Prostate gland (tissue), 2 donors: ENCODE measurements at regions not wholly inside any gene's neighbourhood (a gene's known extent, or its start where the extent isn't known, plus 50 kb on each side); places are given as distances from the start of the nearest gene placed in this dataset.

ENCODE experiments used
- CTCF ChIP-seq, 4 experiments: fragments of 200-600 bp in 2 of 4; fragments of 450-650 bp in 2 of 4; sonication (generic) in 2 of 4; IDR thresholded peaks; 1 replicate in 3 of 4; 2 replicates in 1 of 4; pipeline ENCODE4 v1.5.1; 2016 to 2019; ENCODE audit warnings: antibody characterized with exemption in 4 of 4, mild to moderate bottlenecking in 2 of 4, moderate library complexity in 2 of 4
- POLR2A ChIP-seq: fragments of 450-650 bp; IDR thresholded peaks from one replicate; pipeline ENCODE4 v1.6.1; 2016; ENCODE audit warnings: antibody characterized with exemption, mild to moderate bottlenecking

- TF ChIP-seq CTCF (IDR thresholded peaks at IDR 0.05), result no peak
- no peak for TF ChIP-seq POLR2A
Measured at GRCh38 chr5:54758038-54758437, 227.4 kb downstream of the ESM1 start.
